Neural crest cell (in vitro differentiated cells): ENCODE measurements at regions not wholly inside any gene's neighbourhood (a gene's known extent, or its start where the extent isn't known, plus 50 kb on each side); places are given as distances from the start of the nearest gene placed in this dataset.

Source experiments
- DNase-seq: peaks from one replicate; pipeline ENCODE4 v3.0.0; 2021; ENCODE audit warnings: low read depth, mixed read lengths, low spot score
- H3K27ac Mint-ChIP-seq: one replicate; pipeline ENCODE4 v1.8.0; 2021; ENCODE audit warnings: mild to moderate bottlenecking, mixed read lengths; ENCODE audit not compliant: unreplicated experiment
- H3K27me3 Mint-ChIP-seq: 2 replicates; pipeline ENCODE4 v1.8.0; 2021; ENCODE audit warnings: low read depth, mild to moderate bottlenecking, mixed read lengths
- H3K36me3 Mint-ChIP-seq: 2 replicates; pipeline ENCODE4 v1.8.0; 2021; ENCODE audit warnings: low read depth, mild to moderate bottlenecking, mixed read lengths
- H3K4me1 Mint-ChIP-seq: 2 replicates; pipeline ENCODE4 v1.8.0; 2021; ENCODE audit warnings: mixed read lengths
- H3K4me3 Mint-ChIP-seq: one replicate; pipeline ENCODE4 v1.8.0; 2021; ENCODE audit warnings: mild to moderate bottlenecking, mixed read lengths
- H3K9me3 Mint-ChIP-seq: 2 replicates; pipeline ENCODE4 v1.8.0; 2021; ENCODE audit warnings: mixed read lengths
- TF ChIP-seq, protein P1 (sequence below): fragments of 200-600 bp; sonication (generic); conservative IDR thresholded peaks from 2 replicates; pipeline ENCODE4 v1.5.0; 2021; ENCODE audit warnings: antibody characterized with exemption, mild to moderate bottlenecking

DNA sequence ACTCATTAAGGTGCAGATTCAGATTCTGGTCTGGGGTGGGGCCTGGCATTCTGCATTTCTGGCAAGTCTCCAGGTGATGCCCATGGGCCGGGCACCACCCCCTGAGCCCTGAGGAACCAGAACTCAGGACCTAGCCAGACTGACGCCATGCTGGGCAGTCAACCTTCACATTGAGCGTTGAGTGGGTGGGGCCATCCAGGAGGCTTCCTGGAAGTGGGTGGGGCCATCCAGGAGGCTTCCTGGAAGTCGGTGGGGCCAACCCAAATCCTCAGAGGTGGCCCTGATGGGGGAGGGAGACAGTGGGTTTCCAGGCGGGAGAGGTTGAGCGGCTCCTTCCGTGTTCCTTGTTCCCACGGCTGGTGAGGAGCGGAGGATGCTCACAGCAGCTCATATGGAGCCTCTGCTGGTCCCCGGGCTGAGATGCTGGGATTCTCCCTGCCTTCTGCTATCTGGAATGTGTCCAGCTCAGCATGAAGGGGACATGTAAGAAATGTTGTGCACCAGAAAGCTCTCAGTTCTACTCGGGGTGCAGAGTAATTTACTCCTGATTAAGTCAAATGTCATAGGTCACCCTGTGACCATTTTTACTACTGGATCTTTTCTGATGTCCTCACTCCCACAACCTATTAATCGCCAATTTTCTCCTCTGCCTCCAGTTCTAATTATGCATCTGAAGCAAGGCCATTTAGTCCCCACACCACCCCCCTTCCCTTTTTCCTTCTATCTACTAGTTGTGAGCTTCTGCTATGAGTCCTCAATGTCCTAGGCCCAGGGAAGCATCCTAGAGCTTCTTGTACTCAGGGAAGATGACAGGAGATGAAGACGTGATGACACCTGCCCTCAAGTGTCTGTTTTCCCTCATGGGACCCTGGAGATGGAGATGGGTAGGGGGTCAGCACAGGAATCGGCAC, 435.4 kb downstream of the PTPRU start:
- Mint-ChIP-seq H3K36me3 (no peaks in the 10 kb centered on the region), H3K9me3 (no peaks in the 10 kb centered on the region), H3K4me1 (peaks cover 25% of the 10 kb centered on the region), H3K4me3 (no peak overlapping the region), H3K27me3 (no peaks in the 10 kb centered on the region), H3K27ac (peak overlapping the region; percentile 50)
- DNase-seq = no peak
- TF ChIP-seq, protein P1, sequence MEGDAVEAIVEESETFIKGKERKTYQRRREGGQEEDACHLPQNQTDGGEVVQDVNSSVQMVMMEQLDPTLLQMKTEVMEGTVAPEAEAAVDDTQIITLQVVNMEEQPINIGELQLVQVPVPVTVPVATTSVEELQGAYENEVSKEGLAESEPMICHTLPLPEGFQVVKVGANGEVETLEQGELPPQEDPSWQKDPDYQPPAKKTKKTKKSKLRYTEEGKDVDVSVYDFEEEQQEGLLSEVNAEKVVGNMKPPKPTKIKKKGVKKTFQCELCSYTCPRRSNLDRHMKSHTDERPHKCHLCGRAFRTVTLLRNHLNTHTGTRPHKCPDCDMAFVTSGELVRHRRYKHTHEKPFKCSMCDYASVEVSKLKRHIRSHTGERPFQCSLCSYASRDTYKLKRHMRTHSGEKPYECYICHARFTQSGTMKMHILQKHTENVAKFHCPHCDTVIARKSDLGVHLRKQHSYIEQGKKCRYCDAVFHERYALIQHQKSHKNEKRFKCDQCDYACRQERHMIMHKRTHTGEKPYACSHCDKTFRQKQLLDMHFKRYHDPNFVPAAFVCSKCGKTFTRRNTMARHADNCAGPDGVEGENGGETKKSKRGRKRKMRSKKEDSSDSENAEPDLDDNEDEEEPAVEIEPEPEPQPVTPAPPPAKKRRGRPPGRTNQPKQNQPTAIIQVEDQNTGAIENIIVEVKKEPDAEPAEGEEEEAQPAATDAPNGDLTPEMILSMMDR = no peak

DNA sequence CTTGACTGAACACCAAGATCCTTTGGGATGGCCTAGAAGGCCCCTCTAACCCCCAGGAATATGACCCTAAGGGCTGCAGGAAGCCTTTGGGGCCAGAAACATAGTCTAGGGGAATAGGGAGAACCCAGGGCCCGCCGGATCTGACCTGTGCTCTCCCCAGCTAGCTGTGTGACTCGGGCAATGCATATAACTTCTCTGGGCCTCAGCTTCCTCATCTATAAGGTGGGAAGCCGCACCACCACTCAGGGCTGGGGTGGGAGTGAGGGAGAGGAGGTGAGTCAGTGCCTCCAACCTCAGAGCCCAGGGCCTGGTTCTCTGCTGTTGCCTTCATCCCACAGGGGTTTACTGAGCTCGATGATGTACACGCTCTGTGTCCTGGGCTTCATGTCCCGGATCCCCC, 434.4 kb downstream of the PTPRU start:
- Mint-ChIP-seq H3K4me1 (peaks cover 18% of the 10 kb centered on the region), H3K27ac (no peak overlapping the region), H3K9me3 (no peaks in the 10 kb centered on the region), H3K4me3 (no peak overlapping the region), H3K36me3 (no peaks in the 10 kb centered on the region), H3K27me3 (no peaks in the 10 kb centered on the region)
- DNase-seq = no peak
- TF ChIP-seq, protein P1 = no peak

DNA sequence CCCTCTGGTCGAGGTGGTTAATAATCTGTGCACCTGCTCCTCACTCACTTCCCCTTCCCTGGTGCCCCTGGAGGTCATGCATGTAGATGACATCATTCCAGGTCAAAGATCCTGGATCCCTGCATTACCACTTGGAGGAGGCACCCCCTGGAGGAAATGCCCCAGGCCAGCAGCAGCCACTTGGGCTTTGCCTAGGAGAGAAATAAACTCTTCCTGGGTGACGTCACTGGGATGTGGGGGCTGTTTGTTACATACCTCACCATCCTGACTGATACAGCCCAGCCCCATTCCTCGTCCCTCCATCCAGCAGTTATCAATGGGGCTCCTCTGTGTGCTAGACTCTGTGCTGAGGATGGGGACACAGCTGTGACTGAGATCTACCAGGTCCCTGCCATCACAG, 433.6 kb downstream of the PTPRU start:
- DNase-seq = no peak
- Mint-ChIP-seq H3K9me3 (no peaks in the 10 kb centered on the region), H3K36me3 (no peaks in the 10 kb centered on the region), H3K4me3 (no peak overlapping the region), H3K4me1 (peaks cover 10% of the 10 kb centered on the region), H3K27me3 (no peaks in the 10 kb centered on the region), H3K27ac (no peak overlapping the region)
- TF ChIP-seq, protein P1 = no peak

DNA sequence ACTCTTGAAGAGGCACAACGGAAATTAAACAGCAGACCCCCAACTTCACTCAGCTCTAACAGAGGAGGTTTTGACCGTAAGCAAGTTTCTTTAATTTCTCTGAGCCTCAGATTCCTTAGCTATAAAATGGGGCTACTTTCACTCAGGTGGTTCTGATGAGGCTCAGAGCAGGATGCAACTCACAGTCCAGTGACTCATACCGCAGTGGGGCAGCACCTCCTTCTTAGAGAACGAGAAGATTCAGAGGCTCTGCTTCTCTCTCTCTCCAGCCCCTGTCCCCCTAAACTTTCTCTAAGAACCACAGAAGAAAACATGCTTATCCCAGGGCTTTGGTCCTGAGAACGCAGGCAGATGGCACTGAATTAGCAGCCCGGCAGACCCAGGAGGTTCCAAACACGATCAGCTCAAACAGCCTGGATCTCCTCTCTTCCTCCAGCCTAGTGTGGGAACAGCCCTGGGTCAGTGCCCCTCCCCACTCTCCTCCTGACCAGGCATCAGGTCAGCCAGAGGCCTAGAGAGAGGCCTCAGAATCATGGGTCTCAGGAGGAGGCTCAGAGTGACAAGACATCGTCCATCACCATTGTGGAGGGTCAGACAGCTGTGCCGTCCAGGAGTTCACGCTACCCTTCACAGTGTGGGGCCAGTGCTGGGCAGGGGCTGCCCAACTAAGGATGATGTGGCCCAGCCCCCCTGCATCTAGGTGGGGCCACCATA, 433.0 kb downstream of the PTPRU start:
- Mint-ChIP-seq H3K27ac (no peak overlapping the region), H3K4me3 (no peak overlapping the region), H3K4me1 (peaks cover 7% of the 10 kb centered on the region), H3K9me3 (no peaks in the 10 kb centered on the region), H3K36me3 (no peaks in the 10 kb centered on the region), H3K27me3 (no peaks in the 10 kb centered on the region)
- TF ChIP-seq, protein P1 = no peak
- no peak for DNase-seq

DNA sequence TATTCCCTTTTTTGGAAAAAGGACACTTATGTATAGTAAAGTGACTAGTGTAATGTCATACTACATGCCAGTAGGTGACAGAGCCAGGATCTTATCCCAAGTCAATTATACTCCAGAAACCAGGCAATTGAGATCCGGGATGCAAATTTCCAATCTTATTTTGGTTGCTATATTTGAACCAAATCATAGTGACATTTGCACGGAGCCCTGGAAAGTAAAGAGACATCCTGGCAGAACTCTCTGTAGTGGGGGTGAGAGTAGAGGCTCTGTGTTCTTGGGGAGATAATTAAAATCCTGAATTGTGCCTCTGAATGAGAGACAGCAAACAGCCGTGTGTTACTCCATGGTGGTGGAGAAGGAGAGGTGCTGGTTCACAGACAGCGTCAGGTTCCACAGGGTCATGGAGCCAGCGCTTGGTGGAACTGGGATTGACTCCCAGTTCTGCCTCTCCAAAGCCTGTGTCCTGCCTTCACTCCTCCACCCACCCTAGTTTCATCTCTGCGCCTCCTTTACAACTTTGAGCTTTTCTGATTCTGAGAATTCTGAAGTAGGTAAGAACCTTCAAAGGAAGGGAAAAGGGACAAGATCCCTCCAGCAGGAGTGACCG, 432.3 kb downstream of the PTPRU start:
- H3K4me1 Mint-ChIP-seq = peaks cover 5% of the 10 kb centered on the region
- TF ChIP-seq, protein P1 = no peak
- H3K27ac Mint-ChIP-seq = no peak overlapping the region
- H3K4me3 Mint-ChIP-seq = no peak overlapping the region
- no peaks in the 10 kb centered on the region for H3K27me3 Mint-ChIP-seq
- no peaks in the 10 kb centered on the region for H3K36me3 Mint-ChIP-seq
- no peak for DNase-seq
- H3K9me3 Mint-ChIP-seq = no peaks in the 10 kb centered on the region
